Fibroblast of the aortic adventitia (primary cell): ENCODE measurements at regions not wholly inside any gene's neighbourhood (a gene's known extent, or its start where the extent isn't known, plus 50 kb on each side); places are given as distances from the start of the nearest gene placed in this dataset.

Experiments
- DNase-seq: peaks from one replicate; pipeline ENCODE4 v3.0.0-alpha.2; 2010; ENCODE audit warnings: low read depth
- H3K4me3 ChIP-seq: 2 replicates; pipeline ENCODE4 v1.5.1; 2011; ENCODE audit warnings: low read depth, mild to moderate bottlenecking, control low read depth, low read length, moderate library complexity
- TF ChIP-seq, protein P1 (sequence below): IDR thresholded peaks from 2 replicates; pipeline ENCODE4 v1.5.1; 2011; ENCODE audit warnings: mild to moderate bottlenecking, low read length, control low read depth, inconsistent platforms; ENCODE audit not compliant: insufficient read depth

GRCh38 chr15:95327661-95328060 lies 1002.8 kb upstream of the NR2F2 start:
- TF ChIP-seq, protein P1, sequence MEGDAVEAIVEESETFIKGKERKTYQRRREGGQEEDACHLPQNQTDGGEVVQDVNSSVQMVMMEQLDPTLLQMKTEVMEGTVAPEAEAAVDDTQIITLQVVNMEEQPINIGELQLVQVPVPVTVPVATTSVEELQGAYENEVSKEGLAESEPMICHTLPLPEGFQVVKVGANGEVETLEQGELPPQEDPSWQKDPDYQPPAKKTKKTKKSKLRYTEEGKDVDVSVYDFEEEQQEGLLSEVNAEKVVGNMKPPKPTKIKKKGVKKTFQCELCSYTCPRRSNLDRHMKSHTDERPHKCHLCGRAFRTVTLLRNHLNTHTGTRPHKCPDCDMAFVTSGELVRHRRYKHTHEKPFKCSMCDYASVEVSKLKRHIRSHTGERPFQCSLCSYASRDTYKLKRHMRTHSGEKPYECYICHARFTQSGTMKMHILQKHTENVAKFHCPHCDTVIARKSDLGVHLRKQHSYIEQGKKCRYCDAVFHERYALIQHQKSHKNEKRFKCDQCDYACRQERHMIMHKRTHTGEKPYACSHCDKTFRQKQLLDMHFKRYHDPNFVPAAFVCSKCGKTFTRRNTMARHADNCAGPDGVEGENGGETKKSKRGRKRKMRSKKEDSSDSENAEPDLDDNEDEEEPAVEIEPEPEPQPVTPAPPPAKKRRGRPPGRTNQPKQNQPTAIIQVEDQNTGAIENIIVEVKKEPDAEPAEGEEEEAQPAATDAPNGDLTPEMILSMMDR = no peak
- H3K4me3 ChIP-seq = no peak overlapping the region
- no peak for DNase-seq

DNA sequence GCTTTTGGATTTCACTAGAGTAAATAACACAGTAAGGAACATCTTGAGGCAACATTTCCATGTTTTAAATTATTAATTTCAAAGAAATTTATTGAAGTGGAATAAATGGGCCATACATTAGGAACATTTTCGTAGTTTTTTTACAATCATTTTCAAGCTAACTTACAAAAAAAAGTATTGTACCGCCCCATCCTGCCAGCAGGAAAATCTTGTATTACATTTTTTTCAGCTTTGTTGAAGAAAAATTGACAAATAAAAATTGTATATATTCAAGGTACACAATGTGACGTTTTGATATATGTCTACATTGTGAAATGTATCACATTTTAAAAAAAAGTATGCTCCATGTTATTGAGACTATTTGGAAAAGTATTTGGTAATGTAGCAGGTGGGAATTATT lies 1001.9 kb upstream of the NR2F2 start:
- DNase-seq = no peak
- no peak overlapping the region for H3K4me3 ChIP-seq
- TF ChIP-seq, protein P1 = no peak

GRCh38 chr15:95329362-95329761 lies 1001.1 kb upstream of the NR2F2 start:
- H3K4me3 ChIP-seq = no peak overlapping the region
- TF ChIP-seq, protein P1 = no peak
- DNase-seq = no peak

DNA sequence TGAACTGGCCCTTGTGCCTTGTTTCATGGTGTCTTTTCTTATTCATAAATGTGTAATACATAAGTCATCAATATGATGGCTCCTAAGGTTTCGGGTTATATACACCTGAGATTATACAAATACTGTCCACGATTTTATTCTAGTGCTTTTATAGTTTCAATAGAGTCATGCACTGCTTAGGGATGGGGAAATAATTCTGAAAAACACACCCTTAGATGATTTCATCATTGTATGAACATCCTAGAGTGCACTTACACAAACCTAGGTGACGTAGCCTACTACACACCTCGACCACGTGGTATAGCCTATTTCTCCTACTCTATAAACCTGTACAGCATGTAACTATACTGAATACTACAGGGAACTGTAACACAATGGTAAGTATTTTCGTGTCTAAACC lies 988.8 kb upstream of the NR2F2 start:
- no peak overlapping the region for H3K4me3 ChIP-seq
- DNase-seq = no peak
- TF ChIP-seq, protein P1 = no peak

DNA sequence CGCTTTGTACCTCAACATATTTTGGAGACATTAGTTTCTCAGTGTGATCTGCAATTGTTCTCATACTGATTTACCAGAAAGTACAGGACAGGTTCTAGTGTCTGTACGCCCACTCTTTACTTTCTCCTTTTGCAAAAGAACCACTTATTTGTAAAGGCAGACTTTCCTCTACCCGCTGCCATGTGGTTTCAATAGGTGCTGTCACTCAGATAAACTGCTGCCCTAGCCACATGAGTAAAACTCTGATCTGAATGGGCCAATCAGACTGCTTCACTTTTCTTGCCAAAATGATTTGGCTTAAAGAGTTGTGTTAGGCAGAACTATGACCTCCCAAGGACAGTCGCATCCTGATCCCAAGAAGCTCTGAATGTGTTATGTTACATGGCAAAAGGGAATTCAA lies 984.6 kb upstream of the NR2F2 start:
- TF ChIP-seq, protein P1 = no peak

GRCh38 chr15:95346721-95347475 lies 983.6 kb upstream of the NR2F2 start:
- TF ChIP-seq, protein P1 = no peak
- H3K4me3 ChIP-seq = no peak overlapping the region
- peak; percentile 50 for DNase-seq

More for the DNA sequence above, 984.6 kb upstream of the NR2F2 start:
- DNase-seq = no peak
- no peak overlapping the region for H3K4me3 ChIP-seq

GRCh38 chr15:95347837-95348236 lies 982.7 kb upstream of the NR2F2 start:
- TF ChIP-seq, protein P1 = no peak
- DNase-seq = no peak
- no peak overlapping the region for H3K4me3 ChIP-seq
